ENCODE measurements at regions not wholly inside any gene's neighbourhood (a gene's known extent, or its start where the extent isn't known, plus 50 kb on each side); places are given as distances from the start of the nearest gene placed in this dataset.

- intact Hi-C loops (cut with micrococcal nuclease) (no loop called here), in situ Hi-C loops (cut with MboI) (no loop called here)
- DNase-seq (ENCODE audit: extremely low read depth in 1 of 4, low spot score in 3 of 4) (no peak), ATAC-seq (no peak), FAIRE-seq (no peak)
- H3K9me3 ChIP-seq (replicated peaks; ENCODE audit: control insufficient read depth, insufficient read depth, low read depth, low read length), result no peaks in the 10 kb centered on the region
- ChIA-PET CTCF (ENCODE audit: low intra/inter-chr PET ratio) (no interaction called here), POLR2A (no interaction called here)
- TF ChIP-seq STAG1 (CRISPR knock-in tag; IDR thresholded peaks at IDR 0.05; ENCODE audit: borderline replicate concordance), result no peak
- TF ChIP-seq ZFX (CRISPR knock-in tag; IDR thresholded peaks at IDR 0.05), result no peak
- TF ChIP-seq CEBPZ (IDR thresholded peaks at IDR 0.05; ENCODE audit: borderline replicate concordance, low read depth, low read length), result no peak
- no peak for TF ChIP-seq ETS1 (conservative IDR thresholded peaks at IDR 0.05; ENCODE audit: control insufficient read depth, low read depth, low read length)
- no peak for TF ChIP-seq ZNF41 (CRISPR knock-in tag; conservative IDR thresholded peaks at IDR 0.05)
- TF ChIP-seq ESRRB (CRISPR knock-in tag; IDR thresholded peaks at IDR 0.05; ENCODE audit: borderline replicate concordance), result no peak
- no peak for TF ChIP-seq TBL1XR1 (IDR thresholded peaks at IDR 0.05; ENCODE audit: low read length in 2 of 2)
- no peak for TF ChIP-seq SPI1 (IDR thresholded peaks at IDR 0.05; ENCODE audit: borderline replicate concordance, low read depth, low read length)
- no peak for TF ChIP-seq PATZ1 (CRISPR knock-in tag; IDR thresholded peaks at IDR 0.05; ENCODE audit: borderline replicate concordance)
- TF ChIP-seq ZNF778 (CRISPR knock-in tag; IDR thresholded peaks at IDR 0.05), result no peak
- TF ChIP-seq ZNF444 (CRISPR knock-in tag; IDR thresholded peaks at IDR 0.05), result no peak
- TF ChIP-seq DDX20 (tag; IDR thresholded peaks at IDR 0.05; ENCODE audit: low read depth), result no peak
- TF ChIP-seq, protein P1, sequence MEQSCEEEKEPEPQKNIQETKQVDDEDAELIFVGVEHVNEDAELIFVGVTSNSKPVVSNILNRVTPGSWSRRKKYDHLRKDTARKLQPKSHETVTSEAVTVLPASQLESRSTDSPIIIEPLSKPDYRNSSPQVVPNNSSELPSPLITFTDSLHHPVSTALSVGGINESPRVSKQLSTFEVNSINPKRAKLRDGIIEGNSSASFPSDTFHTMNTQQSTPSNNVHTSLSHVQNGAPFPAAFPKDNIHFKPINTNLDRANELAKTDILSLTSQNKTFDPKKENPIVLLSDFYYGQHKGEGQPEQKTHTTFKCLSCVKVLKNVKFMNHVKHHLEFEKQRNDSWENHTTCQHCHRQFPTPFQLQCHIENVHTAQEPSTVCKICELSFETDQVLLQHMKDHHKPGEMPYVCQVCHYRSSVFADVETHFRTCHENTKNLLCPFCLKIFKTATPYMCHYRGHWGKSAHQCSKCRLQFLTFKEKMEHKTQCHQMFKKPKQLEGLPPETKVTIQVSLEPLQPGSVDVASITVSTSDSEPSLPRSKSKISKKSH (CRISPR knock-in tag; IDR thresholded peaks at IDR 0.05), result no peak
- H3K27ac ChIP-seq (ENCODE audit: extremely low read depth, low read depth, low read length), result no peak overlapping the region
- H4K20me1 ChIP-seq (replicated peaks; ENCODE audit: control insufficient read depth, insufficient read depth, low read length), result no peaks in the 10 kb centered on the region
- no peak overlapping the region for H2AFZ ChIP-seq (ENCODE audit: low read depth, low read length)
- H3K27me3 ChIP-seq (ENCODE audit: control insufficient read depth in 2 of 2, insufficient read depth in 2 of 2, low read length in 2 of 2), result no peaks in the 10 kb centered on the region
- H3K4me2 ChIP-seq (ENCODE audit: insufficient read depth, low read length), result no peak overlapping the region
- no peaks in the 10 kb centered on the region for H3K9me1 ChIP-seq (ENCODE audit: control insufficient read depth, insufficient read depth, low read length)
- H3K36me3 ChIP-seq (ENCODE audit: control insufficient read depth, insufficient read depth, low read length), result no peaks in the 10 kb centered on the region
- no peaks in the 10 kb centered on the region for H3K4me1 ChIP-seq (replicated peaks in 1 of 2; ENCODE audit: control insufficient read depth in 2 of 2, insufficient read depth in 2 of 2, low read length in 2 of 2)
- H3K9ac ChIP-seq (ENCODE audit: insufficient read depth in 1 of 2, low read depth in 2 of 2, low read length in 2 of 2), result no peak overlapping the region
- BruUV-seq (replicated peaks), result no TSS peak
- no peak overlapping the region for H3K4me3 ChIP-seq
- H3K79me2 ChIP-seq (ENCODE audit: control insufficient read depth, insufficient read depth, low read length), result no peaks in the 10 kb centered on the region
Measured at GRCh38 chr2:55811048-55811447, 112.5 kb downstream of the EFEMP1 start.
